ENCODE measurements at regions not wholly inside any gene's neighbourhood (a gene's known extent, or its start where the extent isn't known, plus 50 kb on each side); places are given as distances from the start of the nearest gene placed in this dataset.
"Not testable (repeated sequence)": the region's sequence is repeated elsewhere in the genome, so short reads cannot be mapped to it uniquely, and the experiment has no call there.

- DNase-seq: no peak
These were observed 2308.8 kb upstream of the ACO1 start for GRCh38 chr9:30075451-30076199.

GRCh38 chr9:30078195-30078594 is 2306.2 kb upstream of the ACO1 start:
- no peak for DNase-seq

GRCh38 chr9:30089428-30089827 is 2295.0 kb upstream of the ACO1 start:
- DNase-seq: no peak

GRCh38 chr9:30103647-30104394 is 2280.6 kb upstream of the ACO1 start:
- no peak for DNase-seq

GRCh38 chr9:30107134-30107533 is 2277.3 kb upstream of the ACO1 start:
- not testable (repeated sequence) for DNase-seq

- no peak for DNase-seq
These were observed 2267.7 kb upstream of the ACO1 start for GRCh38 chr9:30116673-30117217.

- no peak for DNase-seq
These were observed 2263.8 kb upstream of the ACO1 start for GRCh38 chr9:30120666-30121065.

- DNase-seq: no peak
These were observed 2262.8 kb upstream of the ACO1 start for GRCh38 chr9:30121611-30122010.

GRCh38 chr9:30125881-30126280 is 2258.6 kb upstream of the ACO1 start:
- no peak for DNase-seq

- no peak for DNase-seq
These were observed 2257.1 kb upstream of the ACO1 start for GRCh38 chr9:30127371-30127770.

- DNase-seq: no peak
These were observed 2244.0 kb upstream of the ACO1 start for GRCh38 chr9:30140407-30140806.

GRCh38 chr9:30160570-30160969 is 2223.9 kb upstream of the ACO1 start:
- no peak for DNase-seq

- DNase-seq: no peak
These were observed 2212.2 kb upstream of the ACO1 start for GRCh38 chr9:30172206-30172605.

GRCh38 chr9:30178610-30179009 is 2205.8 kb upstream of the ACO1 start:
- no peak for DNase-seq

- DNase-seq: no peak
These were observed 2191.0 kb upstream of the ACO1 start for GRCh38 chr9:30193421-30193820.

- no peak for DNase-seq
These were observed 2187.5 kb upstream of the ACO1 start for GRCh38 chr9:30196941-30197340.

GRCh38 chr9:30197453-30197852 is 2187.0 kb upstream of the ACO1 start:
- DNase-seq: no peak

GRCh38 chr9:30197954-30198353 is 2186.5 kb upstream of the ACO1 start:
- no peak for DNase-seq

GRCh38 chr9:30198463-30199309 is 2185.8 kb upstream of the ACO1 start:
- no peak for DNase-seq

- DNase-seq: no peak
These were observed 2183.4 kb upstream of the ACO1 start for GRCh38 chr9:30201024-30201423.

GRCh38 chr9:30235068-30235467 is 2149.4 kb upstream of the ACO1 start:
- DNase-seq: no peak

- DNase-seq: no peak
These were observed 2148.9 kb upstream of the ACO1 start for GRCh38 chr9:30235564-30235963.

GRCh38 chr9:30239878-30240277 is 2144.6 kb upstream of the ACO1 start:
- no peak for DNase-seq
